PC-3 (cell line): ENCODE measurements at regions not wholly inside any gene's neighbourhood (a gene's known extent, or its start where the extent isn't known, plus 50 kb on each side); places are given as distances from the start of the nearest gene placed in this dataset.
"Not testable (repeated sequence)": the region's sequence is repeated elsewhere in the genome, so short reads cannot be mapped to it uniquely, and the experiment has no call there.

Experiments used
- ATAC-seq: fragments of 200-7000 bp; cut with Tn5 transposase; 2 replicates; pipeline ENCODE4 v1.9.1; 2020; ENCODE audit warnings: mild to moderate bottlenecking, moderate library complexity
- BruUV-seq: library from RNA; stranded (reverse); fragments of 400-500 nt; replicated peaks from 2 replicates; lab custom pipeline; 2021; lab: Mats Ljungman, UMichigan
- CTCF ChIA-PET: fragments of 300-600 bp; sonication (Branson Sonifier 250); formaldehyde crosslinking; loops from one replicate; lab custom pipeline; 2022; ENCODE audit warnings: antibody characterized with exemption; lab: Charles Lee
- POLR2A ChIA-PET: fragments of 300-600 bp; sonication (Branson Sonifier 250); formaldehyde crosslinking; loops from one replicate; lab custom pipeline; 2022; ENCODE audit warnings: antibody characterized with exemption; ENCODE audit not compliant: unreplicated experiment; lab: Charles Lee
- DNase-seq: peaks from one replicate; pipeline ENCODE4 v3.0.0-alpha.2; 2015
- H2AFZ ChIP-seq: fragments of 300-600 bp; sonication (generic); 2 replicates; pipeline ENCODE4 v1.6.0; 2016; ENCODE audit warnings: antibody characterized with exemption, low read length
- H3F3A ChIP-seq: fragments of 300-600 bp; sonication (generic); one replicate; pipeline ENCODE4 v1.6.0; 2017; ENCODE audit warnings: antibody characterized with exemption, low read length, control low read depth, mild to moderate bottlenecking; ENCODE audit not compliant: unreplicated experiment
- H3K27ac ChIP-seq: fragments of 300-600 bp; sonication (generic); 2 replicates; pipeline ENCODE4 v1.5.1; 2016; ENCODE audit warnings: mild to moderate bottlenecking, low read length
- H3K27me3 ChIP-seq: fragments of 300-600 bp; sonication (generic); 2 replicates; pipeline ENCODE4 v1.6.1; 2016; ENCODE audit warnings: low read length, mixed read lengths
- H3K36me3 ChIP-seq: fragments of 300-600 bp; sonication (generic); 2 replicates; pipeline ENCODE4 v1.6.1; 2016; ENCODE audit warnings: low read depth, mixed run types, low read length, mixed read lengths
- H3K4me1 ChIP-seq: fragments of 300-600 bp; sonication (generic); 2 replicates; pipeline ENCODE4 v1.5.1; 2016; ENCODE audit warnings: low read length; ENCODE audit not compliant: insufficient read depth
- H3K4me2 ChIP-seq: fragments of 300-600 bp; sonication (generic); 2 replicates; pipeline ENCODE4 v1.6.0; 2016; ENCODE audit warnings: low read length
- H3K4me3 ChIP-seq: fragments of 300-600 bp; sonication (generic); 2 replicates; pipeline ENCODE4 v1.5.1; 2016; ENCODE audit warnings: mild to moderate bottlenecking, low read length, mixed read lengths
- H3K79me2 ChIP-seq: fragments of 300-600 bp; sonication (generic); 2 replicates; pipeline ENCODE4 v1.6.1; 2017; ENCODE audit warnings: low read length, mixed read lengths
- H3K9ac ChIP-seq: fragments of 300-600 bp; sonication (generic); 2 replicates; pipeline ENCODE4 v1.6.0; 2016; ENCODE audit warnings: mild to moderate bottlenecking, low read length
- H3K9me2 ChIP-seq: fragments of 300-600 bp; sonication (generic); replicated peaks from 2 replicates; pipeline ENCODE4 v1.6.1; 2016; ENCODE audit warnings: mixed run types, low read length, mixed read lengths
- H3K9me3 ChIP-seq: fragments of 300-600 bp; sonication (generic); 2 replicates; pipeline ENCODE4 v1.6.1; 2016; ENCODE audit warnings: low read length, mixed read lengths
- H4K20me1 ChIP-seq: fragments of 300-600 bp; sonication (generic); 2 replicates; pipeline ENCODE4 v1.6.1; 2016; ENCODE audit warnings: low read length, mixed read lengths
- CTCF ChIP-seq: fragments of 300-600 bp; sonication (generic); conservative IDR thresholded peaks from 2 replicates; pipeline ENCODE4 v1.5.1; 2017; ENCODE audit warnings: antibody characterized with exemption, low read depth, mild to moderate bottlenecking, low read length
- intact Hi-C: fragments of 100-400 bp; cut with micrococcal nuclease; formaldehyde crosslinking; loops from 2 replicates; pipeline ENCODE4 v1.9.0; 2023

DNA sequence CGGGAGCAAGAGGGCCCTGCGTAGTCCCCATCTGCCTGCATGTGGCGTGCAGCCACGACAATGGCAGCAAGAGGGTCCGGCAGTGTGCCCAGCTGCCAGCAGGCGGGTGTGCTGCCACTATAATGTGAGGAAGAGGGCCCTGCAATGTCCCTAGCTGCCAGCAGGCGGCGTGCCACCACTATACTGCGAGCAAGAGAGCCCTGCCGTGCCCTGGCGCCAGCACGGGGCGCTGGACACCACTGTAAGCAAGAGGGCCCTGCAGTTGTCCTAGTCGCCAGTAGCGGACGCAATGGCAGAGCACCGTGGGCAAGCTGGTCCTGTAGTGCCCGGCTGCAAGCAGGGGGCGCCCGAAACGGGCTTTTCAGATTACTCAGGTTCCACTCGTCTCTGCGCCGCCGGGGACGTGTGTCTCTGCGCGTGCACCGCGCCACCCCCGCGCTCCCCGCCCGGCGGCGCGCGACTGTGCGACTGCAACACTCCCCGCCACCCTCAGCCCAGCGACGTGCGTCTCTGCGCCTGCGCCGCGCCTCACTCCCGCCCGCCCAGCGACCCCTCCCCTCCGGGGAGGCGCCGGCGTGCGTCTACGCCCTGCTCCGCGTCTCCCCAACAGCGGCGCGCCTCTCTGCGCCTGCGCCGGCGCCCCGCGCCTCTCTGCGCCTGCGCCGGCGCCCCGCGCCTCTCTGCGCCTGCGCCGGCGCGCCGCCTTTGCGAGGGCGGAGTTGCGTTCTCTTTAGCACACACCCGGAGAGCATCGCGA is 159.4 kb upstream of the FRG2B start:
- H3K27me3 ChIP-seq, intact Hi-C loops, H3K9me2 ChIP-seq, H2AFZ ChIP-seq, H3K9me3 ChIP-seq, H3K4me1 ChIP-seq, CTCF ChIA-PET, H3K9ac ChIP-seq, POLR2A ChIA-PET, H3K4me3 ChIP-seq, H4K20me1 ChIP-seq, H3K79me2 ChIP-seq, H3K36me3 ChIP-seq, BruUV-seq, H3K4me2 ChIP-seq, H3F3A ChIP-seq, ATAC-seq, H3K27ac ChIP-seq: not testable (repeated sequence)
- TF ChIP-seq CTCF = peak; percentile 30; the same call in 1 of the 2 replicates
- DNase-seq = peak; percentile 1

DNA sequence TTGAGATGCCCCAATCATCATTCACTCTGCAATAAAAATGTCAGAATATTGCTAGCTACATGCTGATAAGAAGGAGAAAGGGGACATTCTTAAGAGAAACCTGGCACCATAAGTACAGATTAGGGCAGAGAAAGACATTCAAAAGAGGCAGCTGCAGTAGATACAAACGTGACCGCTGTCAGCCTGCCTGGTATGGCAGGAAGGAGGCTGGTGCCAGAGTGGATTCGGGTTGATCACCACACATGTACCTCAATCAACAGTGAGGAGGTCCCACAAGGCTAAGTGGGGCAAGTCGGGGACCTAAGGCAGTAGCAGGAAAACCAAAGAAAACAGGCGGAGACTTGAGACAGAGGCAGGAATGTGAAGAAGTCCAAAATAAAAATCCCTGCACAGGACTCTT is 158.6 kb upstream of the FRG2B start:
- H3F3A ChIP-seq, CTCF ChIA-PET: not testable (repeated sequence)

GRCh38 chr10:133765308-133765707 is 138.7 kb upstream of the FRG2B start:
- H3K4me1 ChIP-seq, CTCF ChIA-PET, H3K27ac ChIP-seq, H2AFZ ChIP-seq, ATAC-seq, H3K4me3 ChIP-seq, H3K27me3 ChIP-seq, H3K9me2 ChIP-seq, H3K36me3 ChIP-seq, H4K20me1 ChIP-seq, H3K9me3 ChIP-seq, H3K4me2 ChIP-seq, intact Hi-C loops, BruUV-seq, H3K9ac ChIP-seq, H3K79me2 ChIP-seq, H3F3A ChIP-seq, DNase-seq, POLR2A ChIA-PET: not testable (repeated sequence)

More for the DNA sequence above, 158.6 kb upstream of the FRG2B start:
- H4K20me1 ChIP-seq, BruUV-seq, H3K36me3 ChIP-seq, intact Hi-C loops, H3K9me2 ChIP-seq, DNase-seq, H3K79me2 ChIP-seq, H2AFZ ChIP-seq, H3K9ac ChIP-seq, H3K4me3 ChIP-seq, H3K27ac ChIP-seq, ATAC-seq, POLR2A ChIA-PET, H3K4me1 ChIP-seq, H3K27me3 ChIP-seq, H3K4me2 ChIP-seq, H3K9me3 ChIP-seq: not testable (repeated sequence)

DNA sequence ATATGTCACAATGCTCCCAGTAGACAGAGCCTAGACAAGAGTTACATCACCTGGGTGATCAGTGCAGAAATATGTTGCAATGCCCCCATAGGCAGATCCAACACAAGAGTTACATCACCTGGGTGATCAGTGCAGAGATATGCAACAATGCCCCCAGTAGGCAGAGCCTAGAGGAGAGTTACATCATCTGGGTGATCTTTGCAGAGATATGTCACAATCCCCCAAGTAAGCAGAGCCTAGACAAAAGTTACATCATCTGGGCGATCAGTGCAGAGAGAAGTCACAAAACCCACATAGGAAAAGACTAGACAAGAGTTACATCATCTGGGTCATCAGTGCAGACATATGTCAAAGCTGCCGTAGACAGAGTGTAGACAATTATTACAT is 138.2 kb upstream of the FRG2B start:
- POLR2A ChIA-PET, H3K36me3 ChIP-seq, intact Hi-C loops, H3K4me2 ChIP-seq, H3K79me2 ChIP-seq, H3K9me2 ChIP-seq, H3K27me3 ChIP-seq, BruUV-seq, DNase-seq, H4K20me1 ChIP-seq, H3K4me1 ChIP-seq, CTCF ChIA-PET, H3K4me3 ChIP-seq, H2AFZ ChIP-seq, ATAC-seq, H3K9ac ChIP-seq, H3K9me3 ChIP-seq, H3F3A ChIP-seq, H3K27ac ChIP-seq: not testable (repeated sequence)

GRCh38 chr10:133763875-133764822 is 137.6 kb upstream of the FRG2B start:
- H3K9ac ChIP-seq, POLR2A ChIA-PET, intact Hi-C loops, H2AFZ ChIP-seq, CTCF ChIA-PET, H3K9me2 ChIP-seq, H3K9me3 ChIP-seq, H3K4me1 ChIP-seq, H3K4me3 ChIP-seq, H3K27ac ChIP-seq, H3K36me3 ChIP-seq, BruUV-seq, H3K27me3 ChIP-seq, H3K4me2 ChIP-seq, H3F3A ChIP-seq, ATAC-seq, H3K79me2 ChIP-seq, H4K20me1 ChIP-seq: not testable (repeated sequence)
- peak; percentile 1 for DNase-seq

- H3K79me2 ChIP-seq, H3K4me1 ChIP-seq, H3K36me3 ChIP-seq, CTCF ChIA-PET, POLR2A ChIA-PET, H3K9me2 ChIP-seq, H3K9me3 ChIP-seq, BruUV-seq, DNase-seq, H3F3A ChIP-seq, H3K27ac ChIP-seq, H3K4me2 ChIP-seq, H3K9ac ChIP-seq, H3K27me3 ChIP-seq, H3K4me3 ChIP-seq, ATAC-seq, intact Hi-C loops, H2AFZ ChIP-seq, H4K20me1 ChIP-seq: not testable (repeated sequence)
Observed at GRCh38 chr10:133763190-133763589, 136.6 kb upstream of the FRG2B start.
